ENCODE measurements at regions not wholly inside any gene's neighbourhood (a gene's known extent, or its start where the extent isn't known, plus 50 kb on each side); places are given as distances from the start of the nearest gene placed in this dataset.

- no peak for TF ChIP-seq ZNF274 (IDR thresholded peaks at IDR 0.05; ENCODE audit: borderline replicate concordance, extremely low read depth, low read length)
- TF ChIP-seq TAF1 (IDR thresholded peaks at IDR 0.05; ENCODE audit: low read depth, low read length), result no peak
These were observed 69.7 kb upstream of the SOD1 start (continued) for GRCh38 chr21:31589820-31590219.
